Smooth muscle cell (in vitro differentiated cells): ENCODE measurements at regions not wholly inside any gene's neighbourhood (a gene's known extent, or its start where the extent isn't known, plus 50 kb on each side); places are given as distances from the start of the nearest gene placed in this dataset.

ENCODE experiments used
- DNase-seq: peaks from one replicate; lab custom pipeline; 2025; ENCODE audit not compliant: unreplicated experiment; lab: John Stamatoyannopoulos, UW
- H2AFZ ChIP-seq: fragments of 200-600 bp; sonication (generic); 2 replicates; pipeline ENCODE4 v1.6.0; 2016; ENCODE audit warnings: antibody characterized with exemption, low read depth, mild to moderate bottlenecking
- H3F3A ChIP-seq: fragments of 200-600 bp; sonication (generic); 2 replicates; pipeline ENCODE4 v1.6.0; 2017; ENCODE audit warnings: antibody characterized with exemption, low read depth
- H3K27ac ChIP-seq: fragments of 200-600 bp; sonication (generic); 2 replicates; pipeline ENCODE4 v1.5.1; 2016; ENCODE audit warnings: low read depth, mild to moderate bottlenecking
- H3K27me3 ChIP-seq: fragments of 200-600 bp; sonication (generic); 2 replicates; pipeline ENCODE4 v1.6.1; 2016; ENCODE audit warnings: low read depth, mild to moderate bottlenecking
- H3K36me3 ChIP-seq: fragments of 200-600 bp; sonication (generic); 2 replicates; pipeline ENCODE4 v1.5.1; 2016; ENCODE audit warnings: low read depth
- H3K4me1 ChIP-seq: fragments of 200-600 bp; sonication (generic); 2 replicates; pipeline ENCODE4 v1.5.1; 2016; ENCODE audit warnings: low read depth
- H3K4me2 ChIP-seq: fragments of 200-600 bp; sonication (generic); 2 replicates; pipeline ENCODE4 v1.6.0; 2016; ENCODE audit warnings: mild to moderate bottlenecking
- H3K4me3 ChIP-seq: fragments of 200-600 bp; sonication (generic); 2 replicates; pipeline ENCODE4 v1.5.1; 2016; ENCODE audit warnings: mild to moderate bottlenecking
- H3K79me2 ChIP-seq: fragments of 200-600 bp; sonication (generic); 2 replicates; pipeline ENCODE4 v1.6.0; 2016; ENCODE audit warnings: low read depth, mild to moderate bottlenecking
- H3K9ac ChIP-seq: fragments of 200-600 bp; sonication (generic); 2 replicates; pipeline ENCODE4 v1.6.0; 2016; ENCODE audit warnings: low read depth
- H3K9me3 ChIP-seq: fragments of 200-600 bp; sonication (generic); replicated peaks from 2 replicates; pipeline ENCODE4 v1.5.1; 2016; ENCODE audit warnings: low read depth
- H4K20me1 ChIP-seq: fragments of 200-600 bp; sonication (generic); 2 replicates; pipeline ENCODE4 v1.6.0; 2016; ENCODE audit warnings: low read depth
- WGBS: methylation state at CpG from one replicate; pipeline ENCODE4 v1.1.7; 2016; ENCODE audit warnings: low lambda C conversion rate; 5-methylcytosine and 5-hydroxymethylcytosine counted together
- TF ChIP-seq, protein P1 (sequence below): fragments of 200-600 bp; sonication (generic); IDR thresholded peaks from 2 replicates; pipeline ENCODE4 v1.5.1; 2017; ENCODE audit warnings: borderline replicate concordance, mild to moderate bottlenecking, antibody characterized with exemption; ENCODE audit not compliant: insufficient read depth, poor library complexity, severe bottlenecking

DNA sequence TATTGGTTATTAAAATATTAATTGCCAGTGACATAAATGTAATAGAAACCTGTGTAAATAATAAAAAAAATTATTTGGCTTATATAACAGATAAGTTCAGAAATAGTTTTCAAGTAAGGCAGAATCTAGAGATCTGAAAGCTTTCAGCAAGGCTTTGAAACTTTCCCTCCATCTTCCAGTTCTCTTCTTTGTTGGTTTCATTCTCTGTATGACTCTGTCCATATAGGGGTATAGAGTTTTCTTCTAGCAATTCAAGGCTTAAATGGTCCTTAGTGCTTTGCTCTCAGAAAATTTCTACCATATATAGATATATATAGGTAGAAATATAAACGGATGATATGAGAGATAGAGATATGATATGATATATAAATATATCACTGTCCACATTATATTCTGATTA is 160.5 kb upstream of the GABRA2 start:
- Histone ChIP-seq H3F3A (no peaks in the 10 kb centered on the region), H3K4me3 (no peak overlapping the region), H2AFZ (no peak overlapping the region), H3K4me2 (no peak overlapping the region), H3K36me3 (no peaks in the 10 kb centered on the region), H3K27me3 (no peaks in the 10 kb centered on the region), H3K27ac (no peak overlapping the region), H3K9me3 (no peaks in the 10 kb centered on the region), H3K79me2 (no peaks in the 10 kb centered on the region), H3K9ac (no peak overlapping the region), H3K4me1 (no peaks in the 10 kb centered on the region), H4K20me1 (no peaks in the 10 kb centered on the region)
- TF ChIP-seq, protein P1, sequence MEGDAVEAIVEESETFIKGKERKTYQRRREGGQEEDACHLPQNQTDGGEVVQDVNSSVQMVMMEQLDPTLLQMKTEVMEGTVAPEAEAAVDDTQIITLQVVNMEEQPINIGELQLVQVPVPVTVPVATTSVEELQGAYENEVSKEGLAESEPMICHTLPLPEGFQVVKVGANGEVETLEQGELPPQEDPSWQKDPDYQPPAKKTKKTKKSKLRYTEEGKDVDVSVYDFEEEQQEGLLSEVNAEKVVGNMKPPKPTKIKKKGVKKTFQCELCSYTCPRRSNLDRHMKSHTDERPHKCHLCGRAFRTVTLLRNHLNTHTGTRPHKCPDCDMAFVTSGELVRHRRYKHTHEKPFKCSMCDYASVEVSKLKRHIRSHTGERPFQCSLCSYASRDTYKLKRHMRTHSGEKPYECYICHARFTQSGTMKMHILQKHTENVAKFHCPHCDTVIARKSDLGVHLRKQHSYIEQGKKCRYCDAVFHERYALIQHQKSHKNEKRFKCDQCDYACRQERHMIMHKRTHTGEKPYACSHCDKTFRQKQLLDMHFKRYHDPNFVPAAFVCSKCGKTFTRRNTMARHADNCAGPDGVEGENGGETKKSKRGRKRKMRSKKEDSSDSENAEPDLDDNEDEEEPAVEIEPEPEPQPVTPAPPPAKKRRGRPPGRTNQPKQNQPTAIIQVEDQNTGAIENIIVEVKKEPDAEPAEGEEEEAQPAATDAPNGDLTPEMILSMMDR: no peak
- DNase-seq: no peak
- WGBS: 71% methylated on average over 1 of the region's 1 CpG

DNA sequence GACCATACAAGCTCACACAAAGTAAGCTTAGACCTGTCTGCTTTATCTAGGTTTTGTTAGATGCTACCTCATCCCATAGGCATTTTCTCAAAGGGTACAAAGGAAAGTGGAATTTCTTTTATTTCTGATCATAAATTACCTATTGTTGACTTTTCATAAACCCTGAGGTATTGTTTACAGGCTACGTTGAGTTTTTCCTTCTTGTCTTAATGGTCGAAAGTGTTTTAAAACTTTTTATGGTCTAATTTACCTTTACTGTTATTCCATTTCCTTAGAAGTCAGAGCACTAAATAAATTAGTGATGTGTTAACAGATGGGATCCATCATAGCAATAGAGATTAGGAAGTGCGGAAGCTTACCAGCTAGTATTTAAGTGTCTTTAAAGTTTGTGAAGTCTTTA is 159.2 kb upstream of the GABRA2 start:
- Histone ChIP-seq H3K27ac (no peak overlapping the region), H3K4me2 (no peak overlapping the region), H3F3A (no peaks in the 10 kb centered on the region), H3K9ac (no peak overlapping the region), H3K9me3 (no peaks in the 10 kb centered on the region), H3K79me2 (no peaks in the 10 kb centered on the region), H3K36me3 (no peaks in the 10 kb centered on the region), H4K20me1 (no peaks in the 10 kb centered on the region), H3K27me3 (no peaks in the 10 kb centered on the region), H3K4me1 (no peaks in the 10 kb centered on the region), H3K4me3 (no peak overlapping the region), H2AFZ (no peak overlapping the region)
- DNase-seq: no peak
- WGBS: 71% methylated on average over 3 of the region's 3 CpGs
- TF ChIP-seq, protein P1: no peak

DNA sequence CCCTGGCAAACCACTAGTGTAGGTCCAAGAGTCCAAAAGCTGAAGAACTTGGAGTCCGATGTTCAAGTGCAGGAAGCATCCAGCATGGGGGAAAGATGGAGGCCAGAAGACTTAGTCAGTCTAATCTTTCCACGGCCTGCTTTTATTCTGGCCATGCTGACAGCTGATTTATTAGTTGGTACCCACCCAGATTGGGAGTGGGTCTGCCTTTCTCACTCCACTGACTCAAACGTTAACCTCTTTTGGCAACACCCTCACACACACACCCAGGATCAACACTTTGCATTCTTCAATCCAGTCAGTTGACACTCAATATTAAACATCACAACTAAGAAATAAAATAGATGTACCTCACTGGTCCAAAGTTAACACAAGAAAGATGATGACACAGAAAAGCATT is 134.8 kb upstream of the GABRA2 start:
- Histone ChIP-seq H2AFZ (no peak overlapping the region), H3K4me1 (no peaks in the 10 kb centered on the region), H3K27ac (no peak overlapping the region), H3K27me3 (no peaks in the 10 kb centered on the region), H3K9me3 (no peaks in the 10 kb centered on the region), H3K36me3 (no peaks in the 10 kb centered on the region), H4K20me1 (no peaks in the 10 kb centered on the region), H3F3A (no peaks in the 10 kb centered on the region), H3K79me2 (no peaks in the 10 kb centered on the region), H3K4me3 (no peak overlapping the region), H3K9ac (no peak overlapping the region), H3K4me2 (no peak overlapping the region)
- no peak for DNase-seq
- 86% methylated on average over 3 of the region's 3 CpGs for WGBS
- TF ChIP-seq, protein P1: no peak

DNA sequence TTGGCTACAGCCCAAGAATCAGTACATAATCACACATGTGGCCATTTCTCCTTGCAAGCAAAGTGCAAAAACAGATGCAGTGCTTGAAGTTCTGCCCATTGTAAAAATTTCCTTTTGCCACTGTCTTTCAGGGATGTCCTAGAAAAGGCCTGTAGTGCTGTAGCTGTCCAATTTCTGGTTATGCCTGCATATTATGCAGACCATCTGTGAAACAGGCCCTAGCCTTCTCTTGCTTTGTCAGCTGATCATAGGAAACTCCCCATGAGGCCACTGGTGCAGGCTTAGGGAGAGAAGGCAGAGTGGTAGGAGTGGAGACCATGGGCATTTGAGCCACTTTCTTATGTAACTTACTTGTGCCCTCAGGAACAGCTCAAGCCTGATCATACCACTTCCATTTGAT is 130.4 kb upstream of the GABRA2 start:
- no peaks in the 10 kb centered on the region for H3K36me3 ChIP-seq
- no peaks in the 10 kb centered on the region for H4K20me1 ChIP-seq
- H3K4me3 ChIP-seq: no peak overlapping the region
- H3K27me3 ChIP-seq: no peaks in the 10 kb centered on the region
- no peak overlapping the region for H3K4me2 ChIP-seq
- H3K9me3 ChIP-seq: no peaks in the 10 kb centered on the region
- no peak overlapping the region for H2AFZ ChIP-seq
- H3F3A ChIP-seq: no peaks in the 10 kb centered on the region
- H3K9ac ChIP-seq: no peak overlapping the region
- no peak for DNase-seq
- H3K4me1 ChIP-seq: no peaks in the 10 kb centered on the region
- no peak overlapping the region for H3K27ac ChIP-seq
- no peaks in the 10 kb centered on the region for H3K79me2 ChIP-seq
- TF ChIP-seq, protein P1: no peak
